Right cardiac atrium (tissue), 5 donors: ENCODE measurements at regions not wholly inside any gene's neighbourhood (a gene's known extent, or its start where the extent isn't known, plus 50 kb on each side); places are given as distances from the start of the nearest gene placed in this dataset.

Experiments
- ATAC-seq, 2 donors: fragments of 200-7000 bp; cut with Tn5 transposase; one replicate each; pipeline versions ENCODE4 v1.8.0 to v1.9.1; 2020; ENCODE audit warnings: moderate library complexity in 2 of 2, mild to moderate bottlenecking in 1 of 2
- DNase-seq, 3 donors: peaks; one replicate each; pipeline ENCODE4 v3.0.0-alpha.2; 2020
- H3K27ac ChIP-seq: one replicate; pipeline ENCODE4 v1.5.1; 2013; ENCODE audit warnings: mild to moderate bottlenecking, low read length, control low read depth, moderate library complexity
- H3K27me3 ChIP-seq: one replicate; pipeline ENCODE4 v1.6.1; 2013; ENCODE audit not compliant: control insufficient read depth, insufficient read depth
- H3K4me1 ChIP-seq: one replicate; pipeline ENCODE4 v1.6.1; 2013; ENCODE audit warnings: low read length; ENCODE audit not compliant: control insufficient read depth, insufficient read depth
- H3K4me3 ChIP-seq: one replicate; pipeline ENCODE4 v1.5.1; 2013; ENCODE audit warnings: low read length, control low read depth
- H3K9me3 ChIP-seq: one replicate; pipeline ENCODE4 v1.6.1; 2013; ENCODE audit warnings: low read length; ENCODE audit not compliant: control insufficient read depth
- WGBS: extraction: QIAGEN DNeasy Blood & Tissue Kit; methylation state at CpG from one replicate; pipeline ENCODE4 v1.1.7; 2013; 5-methylcytosine and 5-hydroxymethylcytosine counted together
- intact Hi-C, 4 donors: fragments of 100-400 bp; cut with DNase I; formaldehyde crosslinking; loops; one replicate each; pipeline versions ENCODE4 v1.11.0 to v1.14.0; 2022 to 2023
- donor health status: healthy with polysubstance abuse.
- donor health status: DM: no; HTN: yes; CAD: no.
- donor health status: DM: no; HTN: no; CAD: no.
- donor health status: DM: no; HTN: yes; CAD: no; lungs with severe emphysema.
- donor health status: DM: yes; HTN: yes; CAD: no.

- H3K4me3 ChIP-seq, result no peak overlapping the region
- H3K27ac ChIP-seq, result no peak overlapping the region
- intact Hi-C loops, result no loop called here
- ATAC-seq (peak; percentile 53 to 58), DNase-seq (peak; percentile 14 to 70 (median 58))
- WGBS, result 62% methylated on average over 19 of the region's 19 CpGs
- no peaks in the 10 kb centered on the region for H3K27me3 ChIP-seq
- no peaks in the 10 kb centered on the region for H3K9me3 ChIP-seq
- no peaks in the 10 kb centered on the region for H3K4me1 ChIP-seq
These were observed 69.9 kb upstream of the STMND1 start for GRCh38 chr6:17031961-17032360.

GRCh38 chr6:17027441-17027840 lies 74.4 kb upstream of the STMND1 start:
- Histone ChIP-seq H3K27me3 (no peaks in the 10 kb centered on the region), H3K4me1 (no peaks in the 10 kb centered on the region), H3K9me3 (no peaks in the 10 kb centered on the region), H3K4me3 (no peak overlapping the region), H3K27ac (no peak overlapping the region)
- ATAC-seq (no peak), DNase-seq (no peak)
- WGBS, result 76% methylated on average over 1 of the region's 1 CpG
- intact Hi-C loops, result no loop called here

- WGBS, result 77% methylated on average over 3 of the region's 3 CpGs
- no peaks in the 10 kb centered on the region for H3K27me3 ChIP-seq
- intact Hi-C loops, result no loop called here
- ATAC-seq, result no peak
- H3K27ac ChIP-seq, result no peak overlapping the region
- no peaks in the 10 kb centered on the region for H3K9me3 ChIP-seq
- no peak for DNase-seq
- H3K4me3 ChIP-seq, result no peak overlapping the region
- H3K4me1 ChIP-seq, result no peaks in the 10 kb centered on the region
These were observed 79.2 kb upstream of the STMND1 start for GRCh38 chr6:17022604-17023003.

GRCh38 chr6:17021539-17021889 lies 80.3 kb upstream of the STMND1 start:
- no peaks in the 10 kb centered on the region for H3K4me1 ChIP-seq
- 68% methylated on average over 5 of the region's 5 CpGs for WGBS
- no peak overlapping the region for H3K27ac ChIP-seq
- H3K27me3 ChIP-seq, result no peaks in the 10 kb centered on the region
- ATAC-seq (no peak), DNase-seq (no peak)
- no peak overlapping the region for H3K4me3 ChIP-seq
- intact Hi-C loops, result no loop called here
- H3K9me3 ChIP-seq, result no peaks in the 10 kb centered on the region

- Histone ChIP-seq H3K27ac (no peak overlapping the region), H3K4me3 (no peak overlapping the region), H3K27me3 (no peaks in the 10 kb centered on the region), H3K4me1 (no peaks in the 10 kb centered on the region), H3K9me3 (no peaks in the 10 kb centered on the region)
- WGBS, result 73% methylated on average over 3 of the region's 3 CpGs
- intact Hi-C loops, result no loop called here
- DNase-seq, result no peak
- ATAC-seq, result no peak
These were observed 80.8 kb upstream of the STMND1 start for GRCh38 chr6:17020889-17021538.

GRCh38 chr6:17018425-17018824 lies 83.4 kb upstream of the STMND1 start:
- ATAC-seq (no peak), DNase-seq (no peak)
- no peak overlapping the region for H3K27ac ChIP-seq
- no peak overlapping the region for H3K4me3 ChIP-seq
- whole genome bisulfite sequencing, result 94% methylated on average over 5 of the region's 5 CpGs
- H3K27me3 ChIP-seq, result no peaks in the 10 kb centered on the region
- no peaks in the 10 kb centered on the region for H3K9me3 ChIP-seq
- H3K4me1 ChIP-seq, result no peaks in the 10 kb centered on the region
- intact Hi-C loops, result no loop called here

GRCh38 chr6:17017416-17017815 lies 84.4 kb upstream of the STMND1 start:
- no peaks in the 10 kb centered on the region for H3K9me3 ChIP-seq
- no peaks in the 10 kb centered on the region for H3K4me1 ChIP-seq
- ATAC-seq (no peak), DNase-seq (no peak)
- H3K27me3 ChIP-seq, result no peaks in the 10 kb centered on the region
- no peak overlapping the region for H3K27ac ChIP-seq
- intact Hi-C loops, result no loop called here
- no peak overlapping the region for H3K4me3 ChIP-seq
- 95% methylated on average over 10 of the region's 10 CpGs for whole genome bisulfite sequencing

GRCh38 chr6:17015551-17016381 lies 86.1 kb upstream of the STMND1 start:
- 26% methylated on average over 51 of the region's 51 CpGs for WGBS
- Histone ChIP-seq H3K27ac (no peak overlapping the region), H3K4me1 (no peaks in the 10 kb centered on the region), H3K9me3 (no peaks in the 10 kb centered on the region), H3K27me3 (no peaks in the 10 kb centered on the region), H3K4me3 (peak overlapping the region; percentile 34)
- DNase-seq, result peak; percentile 51 to 84 (median 79)
- ATAC-seq, result peak; percentile 73 to 86
- intact Hi-C loops, result no loop called here

GRCh38 chr6:17015144-17015543 lies 86.7 kb upstream of the STMND1 start:
- H3K27ac ChIP-seq, result no peak overlapping the region
- DNase-seq (no peak), ATAC-seq (no peak)
- H3K4me1 ChIP-seq, result no peaks in the 10 kb centered on the region
- H3K27me3 ChIP-seq, result no peaks in the 10 kb centered on the region
- H3K9me3 ChIP-seq, result no peaks in the 10 kb centered on the region
- intact Hi-C loops, result no loop called here
- no peak overlapping the region for H3K4me3 ChIP-seq
- WGBS, result 77% methylated on average over 4 of the region's 4 CpGs

GRCh38 chr6:17013701-17014100 lies 88.1 kb upstream of the STMND1 start:
- no peaks in the 10 kb centered on the region for H3K4me1 ChIP-seq
- no peaks in the 10 kb centered on the region for H3K27me3 ChIP-seq
- ATAC-seq (no peak), DNase-seq (no peak)
- no peaks in the 10 kb centered on the region for H3K9me3 ChIP-seq
- intact Hi-C loops, result no loop called here
- H3K4me3 ChIP-seq, result no peak overlapping the region
- no peak overlapping the region for H3K27ac ChIP-seq
- 78% methylated on average over 4 of the region's 4 CpGs for WGBS

- Histone ChIP-seq H3K27me3 (no peaks in the 10 kb centered on the region), H3K4me3 (no peak overlapping the region), H3K27ac (no peak overlapping the region), H3K9me3 (no peaks in the 10 kb centered on the region), H3K4me1 (no peaks in the 10 kb centered on the region)
- intact Hi-C loops, result no loop called here
- DNase-seq, result peak; percentile 25 to 55 (median 47)
- 27% methylated on average over 12 of the region's 12 CpGs for WGBS
- ATAC-seq, result peak; percentile 67 to 78
These were observed 89.2 kb upstream of the STMND1 start for GRCh38 chr6:17012421-17013225.
